GM12878 (cell line): ENCODE measurements at regions not wholly inside any gene's neighbourhood (a gene's known extent, or its start where the extent isn't known, plus 50 kb on each side); places are given as distances from the start of the nearest gene placed in this dataset.

Source experiments
- ATAC-seq: fragments of 200-7000 bp; cut with Tn5 transposase; 3 replicates; pipeline ENCODE4 v1.9.1; 2020; ENCODE audit warnings: mild to moderate bottlenecking, moderate library complexity
- BruUV-seq: library from RNA; stranded (reverse); fragments of 400-500 nt; replicated peaks from 2 replicates; lab custom pipeline; 2021; lab: Mats Ljungman, UMichigan
- CTCF ChIA-PET: fragments of 300-600 bp; sonication (Branson Sonifier 250); formaldehyde crosslinking; extraction: SDS; loops from one replicate; lab custom pipeline; 2021; ENCODE audit warnings: inconsistent platforms; lab: Yijun Ruan, JAX
- POLR2A ChIA-PET: fragments of 350-600 bp; formaldehyde crosslinking; extraction: SDS; loops from one replicate; lab custom pipeline; 2021; ENCODE audit warnings: inconsistent platforms; lab: Charles Lee
- RAD21 ChIA-PET: fragments of 300-600 bp; sonication (Branson Sonifier 250); formaldehyde crosslinking; loops from one replicate; lab custom pipeline; 2023; ENCODE audit warnings: antibody characterized with exemption; ENCODE audit not compliant: unreplicated experiment; lab: Charles Lee
- SMC1A ChIA-PET: fragments of 300-600 bp; sonication (Branson Sonifier 250); formaldehyde crosslinking; loops from one replicate; lab custom pipeline; 2023; ENCODE audit not compliant: unreplicated experiment, uncharacterized antibody; lab: Charles Lee
- DNase-seq: peaks from one replicate; pipeline ENCODE4 v3.0.0-alpha.2; 2011; ENCODE audit warnings: low read depth, low spot score
- FAIRE-seq: peaks from 3 replicates; lab custom pipeline; 2011; peaks lifted over from hg19 to GRCh38; lab: Jason Lieb, UNC
- H2AFZ ChIP-seq: 2 replicates; pipeline ENCODE4 v1.6.0; 2011; ENCODE audit warnings: low read depth, low read length, control low read depth; ENCODE audit not compliant: control insufficient read depth
- H3K27ac ChIP-seq: 2 replicates; pipeline ENCODE4 v1.5.1; 2011; ENCODE audit warnings: control low read depth; ENCODE audit not compliant: control insufficient read depth, insufficient read depth
- H3K27me3 ChIP-seq, 2 experiments: replicated peaks in 1 of 2; 2 replicates each; pipeline versions ENCODE4 v1.6.0 to v1.6.1; 2011; ENCODE audit warnings: low read length in 1 of 2; ENCODE audit not compliant: control insufficient read depth in 2 of 2, insufficient read depth in 2 of 2
- H3K36me3 ChIP-seq, 2 experiments: 2 replicates each; pipeline ENCODE4 v1.5.1; 2011; ENCODE audit warnings: low read length in 1 of 2; ENCODE audit not compliant: control insufficient read depth in 2 of 2, insufficient read depth in 2 of 2
- H3K4me1 ChIP-seq: 2 replicates; pipeline ENCODE4 v1.6.1; 2011; ENCODE audit warnings: mild to moderate bottlenecking, low read length, moderate library complexity, mixed read lengths; ENCODE audit not compliant: control insufficient read depth, insufficient read depth
- H3K4me2 ChIP-seq: 2 replicates; pipeline ENCODE4 v1.6.0; 2011; ENCODE audit warnings: control low read depth; ENCODE audit not compliant: control insufficient read depth, insufficient read depth
- H3K4me3 ChIP-seq: fragments of 200-600 bp; sonication (generic); 2 replicates; pipeline ENCODE4 v1.5.1; 2016
- H3K79me2 ChIP-seq: 2 replicates; pipeline ENCODE4 v1.6.0; 2011; ENCODE audit warnings: low read length; ENCODE audit not compliant: control insufficient read depth, insufficient read depth
- H3K9ac ChIP-seq: 2 replicates; pipeline ENCODE4 v1.8.0; 2011; ENCODE audit warnings: low read length, control low read depth, mixed read lengths; ENCODE audit not compliant: control insufficient read depth, insufficient read depth
- H3K9me3 ChIP-seq: replicated peaks from 3 replicates; pipeline ENCODE4 v1.5.1; 2011; ENCODE audit warnings: mild to moderate bottlenecking, low read length; ENCODE audit not compliant: control insufficient read depth, insufficient read depth
- H4K20me1 ChIP-seq: 2 replicates; pipeline ENCODE4 v1.6.0; 2011; ENCODE audit not compliant: control insufficient read depth, insufficient read depth
- EGR1 ChIP-seq, 2 experiments: IDR thresholded peaks; 1 replicate in 1 of 2; 2 replicates in 1 of 2; pipeline ENCODE4 v1.6.1; 2011 to 2012; ENCODE audit warnings: low read depth in 2 of 2, low read length in 2 of 2, borderline replicate concordance in 1 of 2, mild to moderate bottlenecking in 1 of 2, moderate library complexity in 1 of 2
- NR2C2 ChIP-seq: IDR thresholded peaks from 2 replicates; pipeline ENCODE4 v1.6.1; 2011; ENCODE audit warnings: borderline replicate concordance, low read depth; ENCODE audit not compliant: control insufficient read depth, insufficient read length
- PAX5 ChIP-seq: IDR thresholded peaks from 2 replicates; pipeline ENCODE4 v1.6.1; 2011; ENCODE audit warnings: low read depth, low read length, borderline replicate concordance
- POLR2A ChIP-seq: IDR thresholded peaks from 2 replicates; pipeline ENCODE4 v1.6.1; 2011; ENCODE audit warnings: low read depth, mild to moderate bottlenecking, low read length
- POLR2AphosphoS5 ChIP-seq: IDR thresholded peaks from 2 replicates; pipeline ENCODE4 v1.6.1; 2011; ENCODE audit warnings: mild to moderate bottlenecking, low read length, inconsistent platforms
- TBL1XR1 ChIP-seq: IDR thresholded peaks from 2 replicates; pipeline ENCODE4 v1.6.1; 2012; ENCODE audit warnings: low read depth, low read length, improper control_type of control experiment
- YBX1 ChIP-seq: fragments of 450-650 bp; IDR thresholded peaks from 2 replicates; pipeline ENCODE4 v1.6.1; 2016; ENCODE audit warnings: antibody characterized with exemption
- ZNF217 ChIP-seq: fragments of 450-650 bp; IDR thresholded peaks from 2 replicates; pipeline ENCODE4 v1.6.1; 2017; ENCODE audit warnings: antibody characterized with exemption, mild to moderate bottlenecking
- WGBS: methylation state at CpG from one replicate; pipeline ENCODE4 v1.1.6; 2016; ENCODE audit warnings: low lambda C conversion rate; ENCODE audit not compliant: insufficient replicate concordance, insufficient coverage; ENCODE audit errors: missing lambda C conversion rate; 5-methylcytosine and 5-hydroxymethylcytosine counted together
- in situ Hi-C: fragments of 300-500 bp; cut with MboI; formaldehyde crosslinking; loops from 9 replicates; pipeline ENCODE4 v1.14.3; 2018; ENCODE audit warnings: mixed read lengths
- intact Hi-C: fragments of 100-400 bp; cut with micrococcal nuclease; formaldehyde crosslinking; loops from one replicate; pipeline ENCODE4 v1.14.2; 2022; ENCODE audit not compliant: unreplicated experiment
- TF ChIP-seq, protein P1 (sequence below): fragments of 150-350 bp; IDR thresholded peaks from 2 replicates; pipeline ENCODE4 v1.6.1; 2014; ENCODE audit warnings: mild to moderate bottlenecking, low read depth, low read length
- TF ChIP-seq, protein P2 (sequence below): fragments of 450-650 bp; IDR thresholded peaks from 2 replicates; pipeline ENCODE4 v1.6.1; 2017; ENCODE audit warnings: antibody characterized with exemption, mild to moderate bottlenecking, moderate library complexity
- TF ChIP-seq, protein P3 (sequence below): fragments of 450-650 bp; IDR thresholded peaks from 2 replicates; pipeline ENCODE4 v1.6.1; 2017; ENCODE audit warnings: low read depth, mild to moderate bottlenecking, moderate library complexity
- TF ChIP-seq, protein P4 (sequence below): fragments of 450-650 bp; IDR thresholded peaks from 2 replicates; pipeline ENCODE4 v1.6.1; 2018; ENCODE audit warnings: borderline replicate concordance, mild to moderate bottlenecking; ENCODE audit not compliant: partially characterized antibody

DNA sequence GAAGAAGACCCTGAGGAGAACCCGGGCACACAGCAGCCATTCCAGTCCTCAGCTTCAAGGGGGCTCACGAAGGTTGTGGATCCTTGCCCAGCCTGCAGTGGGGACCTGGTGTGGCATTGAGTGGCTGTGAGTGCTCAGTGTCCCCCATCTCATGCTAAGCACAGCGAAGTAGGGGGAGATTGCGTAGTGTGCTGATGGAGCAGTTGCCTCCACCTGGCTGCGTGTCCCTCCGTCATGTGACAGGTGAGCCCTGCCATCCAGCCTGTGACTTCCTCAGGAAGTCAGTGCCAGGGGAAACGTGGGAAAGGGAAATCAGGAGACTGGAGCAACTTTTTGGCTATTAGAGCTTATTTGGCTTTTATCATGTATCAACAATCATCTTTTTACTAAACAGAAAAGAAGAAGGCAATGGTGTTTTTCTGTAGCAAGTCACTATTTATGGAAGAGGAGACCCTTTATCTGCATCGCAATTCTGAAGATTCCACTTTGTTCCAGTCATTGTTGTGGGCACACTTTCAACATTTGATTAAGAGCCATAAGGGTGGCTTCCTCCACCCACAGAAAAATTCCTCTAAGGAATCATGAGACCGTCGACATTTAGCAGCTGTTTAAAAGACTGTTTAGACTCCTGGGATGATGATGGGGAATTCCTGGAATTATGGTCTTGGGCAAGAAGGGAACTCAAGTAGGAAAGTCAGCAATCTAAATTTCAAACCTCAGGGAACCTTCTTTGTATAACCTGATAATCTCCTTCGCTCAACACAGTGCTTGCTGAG is 126.8 kb upstream of the SPATA13 start:
- no peak overlapping the region for H3K4me3 ChIP-seq
- FAIRE-seq: no peak
- H3K79me2 ChIP-seq: no peaks in the 10 kb centered on the region
- no TSS peak for BruUV-seq
- ChIA-PET CTCF (no interaction called here), POLR2A (no interaction called here), SMC1A (interaction anchor here (0.6 to 0.9 kb wide), 2 partner anchors 105 to 195 kb away, joined by 3 read pairs; no protein-coding TSS in a partner anchor), RAD21 (interaction anchor here (0.6 kb wide), 1 partner anchor 97 kb away, joined by 3 read pairs; no protein-coding TSS in a partner anchor)
- H3K27me3 ChIP-seq: peaks cover 0 to 6% of the 10 kb centered on the region in 2 experiments; a peak in 2 of 4 replicates
- H3K4me1 ChIP-seq: peaks cover 6% of the 10 kb centered on the region; the same call in 1 of the 2 replicates
- no peak for ATAC-seq
- no peaks in the 10 kb centered on the region for H3K36me3 ChIP-seq
- in situ Hi-C loops (no loop called here), intact Hi-C loops (no loop called here)
- WGBS: 27% methylated on average over 11 of the region's 11 CpGs
- DNase-seq: no peak
- no peaks in the 10 kb centered on the region for H4K20me1 ChIP-seq
- H3K4me2 ChIP-seq: no peak overlapping the region
- no peak overlapping the region for H3K27ac ChIP-seq
- H3K9me3 ChIP-seq: no peaks in the 10 kb centered on the region
- no peak overlapping the region for H2AFZ ChIP-seq
- H3K9ac ChIP-seq: no peak overlapping the region
- TF ChIP-seq ZNF217: no peak
- TF ChIP-seq, protein P1, sequence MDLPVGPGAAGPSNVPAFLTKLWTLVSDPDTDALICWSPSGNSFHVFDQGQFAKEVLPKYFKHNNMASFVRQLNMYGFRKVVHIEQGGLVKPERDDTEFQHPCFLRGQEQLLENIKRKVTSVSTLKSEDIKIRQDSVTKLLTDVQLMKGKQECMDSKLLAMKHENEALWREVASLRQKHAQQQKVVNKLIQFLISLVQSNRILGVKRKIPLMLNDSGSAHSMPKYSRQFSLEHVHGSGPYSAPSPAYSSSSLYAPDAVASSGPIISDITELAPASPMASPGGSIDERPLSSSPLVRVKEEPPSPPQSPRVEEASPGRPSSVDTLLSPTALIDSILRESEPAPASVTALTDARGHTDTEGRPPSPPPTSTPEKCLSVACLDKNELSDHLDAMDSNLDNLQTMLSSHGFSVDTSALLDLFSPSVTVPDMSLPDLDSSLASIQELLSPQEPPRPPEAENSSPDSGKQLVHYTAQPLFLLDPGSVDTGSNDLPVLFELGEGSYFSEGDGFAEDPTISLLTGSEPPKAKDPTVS: no peak
- TF ChIP-seq YBX1: no peak
- TF ChIP-seq, protein P2, sequence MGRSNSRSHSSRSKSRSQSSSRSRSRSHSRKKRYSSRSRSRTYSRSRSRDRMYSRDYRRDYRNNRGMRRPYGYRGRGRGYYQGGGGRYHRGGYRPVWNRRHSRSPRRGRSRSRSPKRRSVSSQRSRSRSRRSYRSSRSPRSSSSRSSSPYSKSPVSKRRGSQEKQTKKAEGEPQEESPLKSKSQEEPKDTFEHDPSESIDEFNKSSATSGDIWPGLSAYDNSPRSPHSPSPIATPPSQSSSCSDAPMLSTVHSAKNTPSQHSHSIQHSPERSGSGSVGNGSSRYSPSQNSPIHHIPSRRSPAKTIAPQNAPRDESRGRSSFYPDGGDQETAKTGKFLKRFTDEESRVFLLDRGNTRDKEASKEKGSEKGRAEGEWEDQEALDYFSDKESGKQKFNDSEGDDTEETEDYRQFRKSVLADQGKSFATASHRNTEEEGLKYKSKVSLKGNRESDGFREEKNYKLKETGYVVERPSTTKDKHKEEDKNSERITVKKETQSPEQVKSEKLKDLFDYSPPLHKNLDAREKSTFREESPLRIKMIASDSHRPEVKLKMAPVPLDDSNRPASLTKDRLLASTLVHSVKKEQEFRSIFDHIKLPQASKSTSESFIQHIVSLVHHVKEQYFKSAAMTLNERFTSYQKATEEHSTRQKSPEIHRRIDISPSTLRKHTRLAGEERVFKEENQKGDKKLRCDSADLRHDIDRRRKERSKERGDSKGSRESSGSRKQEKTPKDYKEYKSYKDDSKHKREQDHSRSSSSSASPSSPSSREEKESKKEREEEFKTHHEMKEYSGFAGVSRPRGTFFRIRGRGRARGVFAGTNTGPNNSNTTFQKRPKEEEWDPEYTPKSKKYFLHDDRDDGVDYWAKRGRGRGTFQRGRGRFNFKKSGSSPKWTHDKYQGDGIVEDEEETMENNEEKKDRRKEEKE: no peak
- no peak for TF ChIP-seq TBL1XR1
- TF ChIP-seq POLR2A: no peak
- TF ChIP-seq, protein P3, sequence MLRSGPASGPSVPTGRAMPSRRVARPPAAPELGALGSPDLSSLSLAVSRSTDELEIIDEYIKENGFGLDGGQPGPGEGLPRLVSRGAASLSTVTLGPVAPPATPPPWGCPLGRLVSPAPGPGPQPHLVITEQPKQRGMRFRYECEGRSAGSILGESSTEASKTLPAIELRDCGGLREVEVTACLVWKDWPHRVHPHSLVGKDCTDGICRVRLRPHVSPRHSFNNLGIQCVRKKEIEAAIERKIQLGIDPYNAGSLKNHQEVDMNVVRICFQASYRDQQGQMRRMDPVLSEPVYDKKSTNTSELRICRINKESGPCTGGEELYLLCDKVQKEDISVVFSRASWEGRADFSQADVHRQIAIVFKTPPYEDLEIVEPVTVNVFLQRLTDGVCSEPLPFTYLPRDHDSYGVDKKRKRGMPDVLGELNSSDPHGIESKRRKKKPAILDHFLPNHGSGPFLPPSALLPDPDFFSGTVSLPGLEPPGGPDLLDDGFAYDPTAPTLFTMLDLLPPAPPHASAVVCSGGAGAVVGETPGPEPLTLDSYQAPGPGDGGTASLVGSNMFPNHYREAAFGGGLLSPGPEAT: no peak
- TF ChIP-seq NR2C2: no peak
- no peak for TF ChIP-seq EGR1 (IDR thresholded peaks at IDR 0.05; ENCODE audit: borderline replicate concordance in 1 of 2, low read depth in 2 of 2, low read length in 2 of 2)
- TF ChIP-seq POLR2AphosphoS5: no peak
- no peak for TF ChIP-seq PAX5
- TF ChIP-seq, protein P4, sequence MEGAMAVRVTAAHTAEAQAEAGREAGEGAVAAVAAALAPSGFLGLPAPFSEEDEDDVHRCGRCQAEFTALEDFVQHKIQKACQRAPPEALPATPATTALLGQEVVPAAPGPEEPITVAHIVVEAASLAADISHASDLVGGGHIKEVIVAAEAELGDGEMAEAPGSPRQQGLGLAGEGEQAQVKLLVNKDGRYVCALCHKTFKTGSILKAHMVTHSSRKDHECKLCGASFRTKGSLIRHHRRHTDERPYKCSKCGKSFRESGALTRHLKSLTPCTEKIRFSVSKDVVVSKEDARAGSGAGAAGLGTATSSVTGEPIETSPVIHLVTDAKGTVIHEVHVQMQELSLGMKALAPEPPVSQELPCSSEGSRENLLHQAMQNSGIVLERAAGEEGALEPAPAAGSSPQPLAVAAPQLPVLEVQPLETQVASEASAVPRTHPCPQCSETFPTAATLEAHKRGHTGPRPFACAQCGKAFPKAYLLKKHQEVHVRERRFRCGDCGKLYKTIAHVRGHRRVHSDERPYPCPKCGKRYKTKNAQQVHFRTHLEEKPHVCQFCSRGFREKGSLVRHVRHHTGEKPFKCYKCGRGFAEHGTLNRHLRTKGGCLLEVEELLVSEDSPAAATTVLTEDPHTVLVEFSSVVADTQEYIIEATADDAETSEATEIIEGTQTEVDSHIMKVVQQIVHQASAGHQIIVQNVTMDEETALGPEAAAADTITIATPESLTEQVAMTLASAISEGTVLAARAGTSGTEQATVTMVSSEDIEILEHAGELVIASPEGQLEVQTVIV: no peak
